MCF 10A (cell line): ENCODE measurements at regions not wholly inside any gene's neighbourhood (a gene's known extent, or its start where the extent isn't known, plus 50 kb on each side); places are given as distances from the start of the nearest gene placed in this dataset.
A peak's percentile ranks its signal among the peaks of the same experiment; 100 is the strongest.

Source experiments
- BruUV-seq: library from RNA; stranded (reverse); fragments of 400-500 nt; replicated peaks from 2 replicates; lab custom pipeline; 2021; lab: Mats Ljungman, UMichigan
- CTCF ChIA-PET: fragments of 300-600 bp; sonication (Branson Sonifier 250); formaldehyde crosslinking; extraction: SDS; loops from one replicate; lab custom pipeline; 2021; ENCODE audit warnings: antibody characterized with exemption, inconsistent platforms; lab: Yijun Ruan, JAX
- POLR2A ChIA-PET: fragments of 300-600, 350-650 bp; sonication (Branson Sonifier 250); formaldehyde crosslinking; extraction: SDS; loops from one replicate; lab custom pipeline; 2020; ENCODE audit warnings: antibody characterized with exemption, inconsistent platforms; lab: Yijun Ruan, JAX
- DNase-seq: peaks from one replicate; pipeline ENCODE4 v3.0.0-alpha.2; 2018; ENCODE audit not compliant: unreplicated experiment
- H3K27ac Mint-ChIP-seq: one replicate; pipeline ENCODE4 v1.8.0; 2022; ENCODE audit warnings: mild to moderate bottlenecking, low read depth, mixed read lengths; ENCODE audit not compliant: unreplicated experiment
- H3K27me3 Mint-ChIP-seq: one replicate; pipeline ENCODE4 v1.8.0; 2022; ENCODE audit warnings: mixed read lengths; ENCODE audit not compliant: insufficient read depth, unreplicated experiment
- H3K36me3 Mint-ChIP-seq: one replicate; pipeline ENCODE4 v1.8.0; 2022; ENCODE audit warnings: mild to moderate bottlenecking, moderate library complexity, mixed read lengths; ENCODE audit not compliant: insufficient read depth, unreplicated experiment
- H3K4me1 Mint-ChIP-seq: one replicate; pipeline ENCODE4 v1.8.0; 2022; ENCODE audit warnings: mixed read lengths; ENCODE audit not compliant: insufficient read depth, unreplicated experiment
- H3K4me3 Mint-ChIP-seq: one replicate; pipeline ENCODE4 v1.8.0; 2022; ENCODE audit warnings: mild to moderate bottlenecking, moderate library complexity, mixed read lengths; ENCODE audit not compliant: unreplicated experiment
- H3K9me3 Mint-ChIP-seq: one replicate; pipeline ENCODE4 v1.8.0; 2022; ENCODE audit warnings: mixed read lengths; ENCODE audit not compliant: unreplicated experiment
- intact Hi-C: fragments of 100-400 bp; cut with micrococcal nuclease; formaldehyde crosslinking; loops from 2 replicates; pipeline ENCODE4 v1.14.1; 2022
- TF ChIP-seq, protein P1 (sequence below): fragments of 200-600 bp; IDR thresholded peaks from one replicate; pipeline ENCODE4 v1.8.0; 2022; ENCODE audit warnings: antibody characterized with exemption, mild to moderate bottlenecking; ENCODE audit not compliant: unreplicated experiment

DNA sequence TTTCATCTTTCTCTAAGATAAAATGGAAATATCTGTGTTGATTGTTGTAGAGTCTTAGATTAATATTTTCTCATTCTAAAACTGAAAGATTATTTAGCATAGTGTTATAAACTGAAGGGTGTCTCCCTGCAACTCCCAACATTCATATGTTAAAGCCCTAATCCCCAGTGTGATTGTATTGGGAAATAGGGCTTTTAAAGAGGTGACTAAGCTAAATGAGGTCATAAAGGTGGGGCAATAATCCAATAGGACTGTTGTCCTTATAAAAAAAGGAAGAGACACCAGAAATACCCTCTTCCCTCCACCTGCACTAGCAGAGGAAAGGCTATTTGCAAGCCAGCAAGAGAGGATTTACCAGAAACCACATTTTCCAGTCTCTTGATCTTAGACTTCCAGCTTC is 1626.4 kb downstream of the C4orf33 start:
- intact Hi-C loops, result no loop called here
- POLR2A ChIA-PET, result no interaction called here
- DNase-seq, result peak; percentile 77

DNA sequence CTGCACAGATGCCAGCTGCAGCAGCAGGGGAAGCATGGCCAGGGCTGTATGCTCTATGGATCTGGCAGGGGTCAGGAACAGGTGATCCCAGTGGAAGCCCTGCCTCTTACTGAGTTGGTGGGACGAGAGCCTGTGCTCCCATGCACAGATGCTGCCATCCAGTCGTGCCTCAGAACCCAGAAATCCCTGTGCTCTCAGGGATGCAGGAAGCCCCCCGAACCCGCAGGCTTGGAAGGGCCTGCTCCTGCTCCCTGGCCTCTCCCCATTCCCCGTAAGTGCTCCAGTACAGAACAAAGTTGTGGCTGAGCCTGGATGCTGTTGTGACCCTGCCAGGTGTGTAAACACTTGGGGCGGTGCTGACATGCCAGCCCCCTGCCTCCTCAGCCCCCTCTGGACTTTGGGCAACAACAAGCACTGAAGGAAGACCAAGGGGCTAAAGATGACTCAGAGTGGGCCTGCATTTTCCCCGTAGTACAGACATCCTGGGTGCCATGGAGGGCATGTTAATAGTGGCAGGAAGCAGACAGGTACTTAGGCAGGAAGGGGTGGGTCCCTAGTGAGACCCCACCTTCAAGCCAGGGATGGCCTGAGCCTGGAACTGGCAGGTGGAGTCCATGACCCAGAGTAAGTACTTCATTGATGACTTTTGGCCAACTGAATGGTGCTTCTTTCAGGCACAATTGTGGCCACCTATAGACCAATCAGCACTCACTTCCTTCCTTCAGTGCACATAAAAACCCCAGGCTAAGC is 1640.7 kb downstream of the C4orf33 start:
- TF ChIP-seq, protein P1, sequence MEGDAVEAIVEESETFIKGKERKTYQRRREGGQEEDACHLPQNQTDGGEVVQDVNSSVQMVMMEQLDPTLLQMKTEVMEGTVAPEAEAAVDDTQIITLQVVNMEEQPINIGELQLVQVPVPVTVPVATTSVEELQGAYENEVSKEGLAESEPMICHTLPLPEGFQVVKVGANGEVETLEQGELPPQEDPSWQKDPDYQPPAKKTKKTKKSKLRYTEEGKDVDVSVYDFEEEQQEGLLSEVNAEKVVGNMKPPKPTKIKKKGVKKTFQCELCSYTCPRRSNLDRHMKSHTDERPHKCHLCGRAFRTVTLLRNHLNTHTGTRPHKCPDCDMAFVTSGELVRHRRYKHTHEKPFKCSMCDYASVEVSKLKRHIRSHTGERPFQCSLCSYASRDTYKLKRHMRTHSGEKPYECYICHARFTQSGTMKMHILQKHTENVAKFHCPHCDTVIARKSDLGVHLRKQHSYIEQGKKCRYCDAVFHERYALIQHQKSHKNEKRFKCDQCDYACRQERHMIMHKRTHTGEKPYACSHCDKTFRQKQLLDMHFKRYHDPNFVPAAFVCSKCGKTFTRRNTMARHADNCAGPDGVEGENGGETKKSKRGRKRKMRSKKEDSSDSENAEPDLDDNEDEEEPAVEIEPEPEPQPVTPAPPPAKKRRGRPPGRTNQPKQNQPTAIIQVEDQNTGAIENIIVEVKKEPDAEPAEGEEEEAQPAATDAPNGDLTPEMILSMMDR, result no peak
- ChIA-PET POLR2A (no interaction called here), CTCF (interaction anchor here (0.5 to 0.7 kb wide), 2 partner anchors 9 to 11 kb away, joined by 3 to 4 read pairs; no protein-coding TSS in a partner anchor)
- no peaks in the 10 kb centered on the region for H3K9me3 Mint-ChIP-seq
- no peaks in the 10 kb centered on the region for H3K36me3 Mint-ChIP-seq
- no peak for DNase-seq
- intact Hi-C loops, result no loop called here
- no peak overlapping the region for H3K27ac Mint-ChIP-seq
- no peaks in the 10 kb centered on the region for H3K27me3 Mint-ChIP-seq
- H3K4me3 Mint-ChIP-seq, result no peak overlapping the region
- H3K4me1 Mint-ChIP-seq, result no peaks in the 10 kb centered on the region
- BruUV-seq, result no TSS peak

More for the DNA sequence above, 1626.4 kb downstream of the C4orf33 start:
- BruUV-seq, result no TSS peak
- CTCF ChIA-PET, result interaction anchor here (0.5 kb wide), 1 partner anchor 150 kb away, joined by 3 read pairs; no protein-coding TSS in a partner anchor
- Mint-ChIP-seq H3K27me3 (no peaks in the 10 kb centered on the region), H3K9me3 (no peaks in the 10 kb centered on the region), H3K27ac (no peak overlapping the region), H3K4me3 (no peak overlapping the region), H3K4me1 (no peaks in the 10 kb centered on the region), H3K36me3 (no peaks in the 10 kb centered on the region)
- TF ChIP-seq, protein P1, result no peak

DNA sequence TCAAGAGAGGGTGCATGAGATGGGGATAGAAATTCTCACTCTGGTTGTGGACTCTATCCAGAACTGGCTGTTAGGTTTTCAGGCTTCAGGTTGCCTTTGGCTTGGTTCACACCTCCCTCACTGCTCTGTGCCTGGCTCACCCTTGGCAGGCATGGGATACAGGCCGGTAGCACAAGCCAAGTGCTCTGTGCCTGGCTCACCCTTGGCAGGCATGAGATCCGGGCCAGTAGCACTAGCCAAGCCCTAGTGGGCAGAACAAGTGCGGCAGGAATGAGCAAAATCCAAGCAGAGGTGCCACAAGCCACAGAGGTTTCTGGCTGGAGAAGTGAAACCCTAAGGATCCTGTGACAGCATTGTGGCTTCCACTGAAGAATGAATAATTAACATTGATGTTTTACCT is 1642.3 kb downstream of the C4orf33 start:
- TF ChIP-seq, protein P1, result no peak
- no peaks in the 10 kb centered on the region for H3K4me1 Mint-ChIP-seq

DNA sequence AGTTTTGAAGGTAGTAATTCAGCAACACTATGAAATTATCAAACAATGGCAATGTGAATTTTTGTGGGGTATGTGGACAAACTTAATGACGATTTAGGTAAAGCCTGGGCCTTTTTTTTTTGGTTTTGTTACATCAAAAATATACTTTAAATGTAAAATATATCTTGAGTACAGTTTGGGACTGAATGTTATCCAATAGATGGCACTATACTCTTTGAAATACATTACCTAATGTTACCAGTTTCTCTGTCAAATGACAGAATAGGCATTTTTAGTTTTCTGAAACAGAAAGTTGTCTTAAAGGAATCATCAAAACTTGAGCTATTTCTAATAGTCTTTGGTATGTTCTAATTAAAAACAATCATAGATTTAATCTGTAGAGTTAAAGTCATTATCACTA is 1651.9 kb downstream of the C4orf33 start:
- TF ChIP-seq, protein P1, result peak; percentile 36
- POLR2A ChIA-PET, result interaction anchor here (0.6 kb wide), 1 partner anchor 1062 kb away, joined by 3 read pairs; no protein-coding TSS in a partner anchor
- H3K4me3 Mint-ChIP-seq, result no peak overlapping the region
- H3K36me3 Mint-ChIP-seq, result no peaks in the 10 kb centered on the region
- no peaks in the 10 kb centered on the region for H3K4me1 Mint-ChIP-seq
- peak; percentile 17 for DNase-seq
- CTCF ChIA-PET, result interaction anchor here (0.6 kb wide), 1 partner anchor 370 kb away, joined by 3 read pairs; no protein-coding TSS in a partner anchor
- intact Hi-C loops, result loop anchor here (2.0 kb wide), 1 partner anchor 1895 kb away; no protein-coding TSS in a partner anchor
- no peaks in the 10 kb centered on the region for H3K9me3 Mint-ChIP-seq
- H3K27me3 Mint-ChIP-seq, result no peaks in the 10 kb centered on the region
- no peak overlapping the region for H3K27ac Mint-ChIP-seq
- BruUV-seq, result no TSS peak

More for the DNA sequence above, 1642.3 kb downstream of the C4orf33 start:
- Mint-ChIP-seq H3K36me3 (no peaks in the 10 kb centered on the region), H3K9me3 (no peaks in the 10 kb centered on the region), H3K27me3 (no peaks in the 10 kb centered on the region), H3K27ac (no peak overlapping the region), H3K4me3 (no peak overlapping the region)
- ChIA-PET POLR2A (interaction anchor here (0.6 kb wide), 1 partner anchor 1250 kb away, joined by 3 read pairs; no protein-coding TSS in a partner anchor), CTCF (interaction anchor here (0.6 to 0.8 kb wide), 2 partner anchors 8 to 11 kb away, joined by 3 read pairs; no protein-coding TSS in a partner anchor)
- DNase-seq, result no peak
- no TSS peak for BruUV-seq
- intact Hi-C loops, result no loop called here
